Fibroblast of mammary gland (primary cell): ENCODE measurements at regions not wholly inside any gene's neighbourhood (a gene's known extent, or its start where the extent isn't known, plus 50 kb on each side); places are given as distances from the start of the nearest gene placed in this dataset.
"Not testable (repeated sequence)": the region's sequence is repeated elsewhere in the genome, so short reads cannot be mapped to it uniquely, and the experiment has no call there.

Experiments used
- DNase-seq: peaks from one replicate; pipeline ENCODE4 v3.0.0-alpha.2; 2010; ENCODE audit warnings: low read depth
- H3K4me3 ChIP-seq: 2 replicates; pipeline ENCODE4 v1.5.1; 2011; ENCODE audit warnings: low read depth, mild to moderate bottlenecking, low read length, moderate library complexity; ENCODE audit not compliant: control insufficient read depth
- TF ChIP-seq, protein P1 (sequence below): conservative IDR thresholded peaks from 2 replicates; pipeline ENCODE4 v1.5.1; 2011; ENCODE audit warnings: low read depth, low read length, inconsistent platforms; ENCODE audit not compliant: control insufficient read depth, insufficient read depth

DNA sequence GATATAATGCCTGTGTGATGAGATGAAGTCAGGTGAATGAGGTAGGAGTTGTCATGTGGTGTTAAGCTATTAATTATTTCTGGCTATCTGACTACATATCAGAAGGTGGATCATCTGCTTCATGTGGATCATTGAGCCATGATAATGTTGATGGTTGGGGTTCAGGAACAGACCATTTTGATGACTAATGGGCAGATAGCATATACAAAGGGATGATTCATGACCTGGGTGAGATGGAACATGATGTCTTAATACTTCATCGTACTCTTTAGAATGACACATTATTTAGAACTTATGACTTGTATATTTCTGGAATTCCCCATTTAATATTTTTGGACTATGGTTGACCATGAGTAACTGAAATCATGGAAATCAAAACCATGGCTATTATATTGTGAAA is 155.1 kb downstream of the OR13A1 start:
- TF ChIP-seq, protein P1, sequence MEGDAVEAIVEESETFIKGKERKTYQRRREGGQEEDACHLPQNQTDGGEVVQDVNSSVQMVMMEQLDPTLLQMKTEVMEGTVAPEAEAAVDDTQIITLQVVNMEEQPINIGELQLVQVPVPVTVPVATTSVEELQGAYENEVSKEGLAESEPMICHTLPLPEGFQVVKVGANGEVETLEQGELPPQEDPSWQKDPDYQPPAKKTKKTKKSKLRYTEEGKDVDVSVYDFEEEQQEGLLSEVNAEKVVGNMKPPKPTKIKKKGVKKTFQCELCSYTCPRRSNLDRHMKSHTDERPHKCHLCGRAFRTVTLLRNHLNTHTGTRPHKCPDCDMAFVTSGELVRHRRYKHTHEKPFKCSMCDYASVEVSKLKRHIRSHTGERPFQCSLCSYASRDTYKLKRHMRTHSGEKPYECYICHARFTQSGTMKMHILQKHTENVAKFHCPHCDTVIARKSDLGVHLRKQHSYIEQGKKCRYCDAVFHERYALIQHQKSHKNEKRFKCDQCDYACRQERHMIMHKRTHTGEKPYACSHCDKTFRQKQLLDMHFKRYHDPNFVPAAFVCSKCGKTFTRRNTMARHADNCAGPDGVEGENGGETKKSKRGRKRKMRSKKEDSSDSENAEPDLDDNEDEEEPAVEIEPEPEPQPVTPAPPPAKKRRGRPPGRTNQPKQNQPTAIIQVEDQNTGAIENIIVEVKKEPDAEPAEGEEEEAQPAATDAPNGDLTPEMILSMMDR = no peak
- H3K4me3 ChIP-seq = no peak overlapping the region
- DNase-seq = peak; percentile 84

DNA sequence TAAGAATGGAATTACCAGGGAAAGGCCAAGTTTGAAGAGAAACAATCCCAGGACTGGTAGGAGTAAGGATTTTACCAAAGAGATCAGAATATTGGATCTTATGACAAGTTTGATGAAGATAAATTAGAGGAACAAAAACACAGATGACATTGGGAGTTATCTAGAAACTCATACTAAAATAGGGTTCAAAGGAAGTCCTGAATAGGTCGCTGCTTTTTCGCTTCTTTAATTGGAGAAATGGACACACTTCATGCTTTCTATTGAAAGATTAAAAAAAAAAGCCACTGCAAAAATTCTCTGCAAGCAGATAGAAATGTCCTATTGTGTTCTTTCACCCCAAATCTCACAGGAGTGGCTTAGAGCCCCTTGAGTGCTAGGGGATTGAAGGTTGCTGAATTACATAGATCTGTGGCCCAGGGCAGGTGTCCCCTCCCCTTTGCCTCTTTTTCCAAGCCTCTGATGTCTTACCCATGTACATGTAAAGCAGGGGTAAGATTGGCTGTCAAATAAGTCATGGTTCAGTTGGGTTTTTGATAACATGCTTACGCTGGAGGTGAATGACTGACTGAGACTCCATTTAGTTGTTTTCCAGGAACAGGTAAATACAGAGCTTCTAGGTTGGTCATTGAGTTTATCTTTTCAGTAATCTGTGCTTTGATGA is 152.0 kb downstream of the OR13A1 start:
- no peak for DNase-seq
- no peak overlapping the region for H3K4me3 ChIP-seq
- TF ChIP-seq, protein P1 = no peak

DNA sequence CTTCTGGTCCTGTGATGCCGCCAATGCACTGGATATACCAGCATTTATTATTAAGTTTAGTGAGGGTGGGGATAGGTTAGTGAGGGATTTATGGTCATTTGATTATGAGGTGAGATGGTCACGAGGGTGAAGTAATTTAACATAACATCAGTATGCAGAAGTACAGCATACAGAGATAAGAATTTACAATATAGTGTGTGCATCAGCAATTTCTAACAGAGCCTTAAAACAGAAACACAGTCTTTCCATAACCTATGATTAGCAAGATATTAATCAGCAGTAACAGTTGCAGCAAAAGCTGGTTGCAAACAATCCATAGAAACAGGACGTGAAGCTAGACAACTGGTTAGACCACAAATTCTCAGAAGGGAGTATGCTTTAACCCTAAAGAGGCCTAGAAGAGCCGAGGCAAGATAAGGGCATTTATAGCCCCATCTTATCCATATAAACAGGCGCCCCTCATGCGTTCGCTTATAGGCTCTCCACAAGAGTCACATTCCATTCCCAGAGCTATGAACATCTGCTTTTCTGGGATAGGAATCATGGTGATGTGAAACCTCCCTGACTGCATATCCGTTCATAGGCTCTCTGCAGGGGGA is 139.8 kb downstream of the OR13A1 start:
- not testable (repeated sequence) for DNase-seq, H3K4me3 ChIP-seq

DNA sequence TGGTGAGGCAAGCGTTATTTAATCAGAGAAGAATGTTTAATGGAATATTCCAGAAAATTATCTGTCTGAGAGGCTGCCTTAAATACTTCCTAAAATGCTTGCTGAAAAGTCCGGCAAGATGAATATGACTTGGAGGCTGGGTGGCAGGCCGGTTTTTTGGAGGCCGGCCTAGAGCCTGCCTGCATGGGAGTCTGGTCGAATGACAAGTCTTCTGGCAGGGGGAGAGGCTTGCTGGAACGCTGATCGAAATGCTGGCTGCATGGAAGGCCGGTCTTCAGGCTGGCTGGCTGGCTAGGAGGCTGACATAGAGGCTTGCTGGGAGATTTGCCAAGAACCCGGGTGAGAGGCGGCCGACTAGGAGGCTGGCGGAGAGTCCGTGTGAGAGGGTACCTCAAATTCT is 135.7 kb downstream of the OR13A1 start:
- DNase-seq = peak; percentile 47
- no peak overlapping the region for H3K4me3 ChIP-seq
- TF ChIP-seq, protein P1 = no peak

DNA sequence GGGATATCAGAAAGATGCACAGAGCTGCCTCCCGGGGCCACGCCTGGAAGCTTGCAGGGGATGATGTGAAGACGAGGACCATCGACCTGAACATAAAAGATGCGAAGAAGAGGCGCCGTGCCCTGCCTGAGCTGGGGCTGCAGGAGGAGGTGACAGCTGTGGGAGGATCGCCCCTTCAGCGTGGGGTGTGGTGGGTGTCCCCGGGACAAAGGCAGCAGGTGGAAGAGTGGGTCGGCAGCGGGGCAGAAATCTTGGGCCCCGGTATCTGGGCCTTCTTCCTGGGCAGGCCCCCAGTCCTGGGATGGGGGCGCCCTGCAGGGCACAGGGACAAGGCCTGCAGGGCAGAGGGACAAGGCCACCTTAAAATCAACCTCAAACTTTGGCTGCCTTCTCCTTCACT is 134.9 kb downstream of the OR13A1 start:
- TF ChIP-seq, protein P1 = no peak
- DNase-seq = no peak
- H3K4me3 ChIP-seq = no peak overlapping the region

DNA sequence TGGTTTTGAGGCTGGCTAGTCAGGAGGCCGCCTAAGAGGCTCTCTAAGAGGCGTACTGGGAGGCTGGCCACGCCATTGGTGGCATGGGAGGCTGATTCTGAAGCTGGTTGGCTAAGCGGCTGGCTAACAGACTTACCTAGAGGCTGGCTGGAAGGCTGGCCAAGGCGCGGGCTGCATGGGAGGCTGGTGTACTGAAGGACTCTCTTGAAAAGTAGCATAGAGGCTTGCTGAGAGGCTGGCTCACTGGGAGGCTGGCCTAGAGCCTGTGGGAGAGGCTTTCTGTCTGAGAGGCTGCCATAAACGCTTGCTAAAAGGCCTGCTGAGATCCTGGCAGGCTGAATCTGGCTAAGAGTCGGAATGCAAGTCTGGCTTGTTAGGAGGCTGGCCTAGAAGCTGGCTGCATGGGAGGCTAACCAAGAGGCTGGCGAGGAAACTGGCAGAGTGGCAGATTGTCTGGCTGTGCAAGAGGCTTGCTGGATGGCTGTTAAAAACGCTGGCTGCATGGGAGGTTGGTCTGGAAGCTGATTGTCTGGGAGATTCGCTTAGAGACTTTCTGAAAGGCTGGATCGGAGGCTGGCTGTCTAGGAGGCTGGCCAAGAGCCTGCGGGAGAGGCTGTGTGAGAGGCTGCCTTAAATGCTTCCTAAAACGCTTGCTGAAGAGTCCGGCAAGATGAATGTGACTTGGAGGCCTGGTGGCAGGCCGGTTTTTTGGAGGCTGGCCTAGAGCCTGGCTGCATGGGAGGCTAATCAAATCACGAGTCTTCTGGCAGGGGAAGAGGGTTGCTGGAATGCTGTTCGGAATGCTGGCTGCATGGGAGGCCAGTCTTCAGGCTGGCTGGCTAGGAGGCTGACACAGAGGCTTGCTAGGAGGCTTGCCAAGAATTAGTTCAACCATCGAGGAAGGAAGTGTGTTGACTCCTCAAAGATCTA is 134.2 kb downstream of the OR13A1 start:
- H3K4me3 ChIP-seq = no peak overlapping the region
- DNase-seq = peak; percentile 63
- TF ChIP-seq, protein P1 = no peak

DNA sequence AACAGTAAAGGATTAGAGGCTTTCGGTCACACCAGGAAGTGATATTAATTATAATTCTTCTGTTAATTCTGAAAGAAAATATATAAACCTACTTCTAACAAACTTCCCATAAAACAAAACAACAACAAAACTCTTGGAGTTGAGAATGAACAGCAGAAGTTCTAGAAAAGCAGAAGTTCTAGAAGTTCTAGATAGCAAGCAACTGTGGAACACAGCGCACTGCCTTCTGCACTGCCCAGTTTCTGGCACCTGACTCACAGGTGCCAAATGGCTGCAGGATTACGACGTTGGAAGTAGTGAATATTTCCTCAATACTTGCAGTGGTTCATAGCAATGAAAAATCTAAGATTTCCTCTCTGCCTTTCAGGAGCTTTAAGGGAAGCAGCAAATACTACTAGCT is 132.2 kb downstream of the OR13A1 start:
- DNase-seq = no peak
- no peak overlapping the region for H3K4me3 ChIP-seq
- TF ChIP-seq, protein P1 = no peak
